Suprapubic skin (tissue), 4 donors: ENCODE measurements at regions not wholly inside any gene's neighbourhood (a gene's known extent, or its start where the extent isn't known, plus 50 kb on each side); places are given as distances from the start of the nearest gene placed in this dataset.

Experiments used
- DNase-seq, 2 donors: peaks; one replicate each; pipeline ENCODE4 v3.0.0-alpha.2; 2019; ENCODE audit warnings: low spot score in 2 of 2
- H3K27ac ChIP-seq: fragments of 200-600 bp; sonication (generic); one replicate; pipeline ENCODE4 v1.5.1; 2019
- H3K27me3 ChIP-seq: fragments of 200-600 bp; sonication (generic); one replicate; pipeline ENCODE4 v1.5.1; 2019
- H3K36me3 ChIP-seq: fragments of 200-600 bp; sonication (generic); one replicate; pipeline ENCODE4 v1.5.1; 2019
- H3K4me1 ChIP-seq: fragments of 200-600 bp; sonication (generic); one replicate; pipeline ENCODE4 v1.5.1; 2019
- H3K4me3 ChIP-seq: fragments of 200-600 bp; sonication (generic); one replicate; pipeline ENCODE4 v1.5.1; 2019; ENCODE audit warnings: mild to moderate bottlenecking
- H3K9me3 ChIP-seq: fragments of 200-600 bp; sonication (generic); one replicate; pipeline ENCODE4 v1.5.1; 2019
- CTCF ChIP-seq, 2 donors: fragments of 200-600 bp in 1 of 2; fragments of 450-650 bp in 1 of 2; sonication (generic) in 1 of 2; IDR thresholded peaks; one replicate each; pipeline ENCODE4 v1.5.1; 2016 to 2019; ENCODE audit warnings: antibody characterized with exemption in 2 of 2, mild to moderate bottlenecking in 1 of 2, moderate library complexity in 1 of 2
- EP300 ChIP-seq: sonication (generic); formaldehyde crosslinking; IDR thresholded peaks from one replicate; pipeline ENCODE4 v1.6.1; 2017; ENCODE audit warnings: antibody characterized with exemption
- POLR2A ChIP-seq, 2 donors: fragments of 450-650 bp; IDR thresholded peaks; one replicate each; pipeline ENCODE4 v1.6.1; 2017; ENCODE audit warnings: antibody characterized with exemption in 2 of 2, mild to moderate bottlenecking in 2 of 2, moderate library complexity in 2 of 2
- POLR2AphosphoS5 ChIP-seq, 3 donors: sonication (generic); formaldehyde crosslinking; IDR thresholded peaks; one replicate each; pipeline ENCODE4 v1.6.1; 2017; ENCODE audit warnings: antibody characterized with exemption in 3 of 3
- WGBS: methylation state at CpG from one replicate; pipeline ENCODE4 v1.1.5; 2018; 5-methylcytosine and 5-hydroxymethylcytosine counted together

- H3K27ac ChIP-seq: no peak overlapping the region
- TF ChIP-seq POLR2A (IDR thresholded peaks at IDR 0.05) (no peak), EP300 (no peak), CTCF (IDR thresholded peaks at IDR 0.05) (no peak), POLR2AphosphoS5 (IDR thresholded peaks at IDR 0.05) (no peak)
Observed at GRCh38 chr13:34026308-34026707, 208.4 kb downstream of the RFC3 start.

GRCh38 chr13:34028496-34029442 is 210.8 kb downstream of the RFC3 start:
- no peaks in the 10 kb centered on the region for H3K9me3 ChIP-seq
- H3K27me3 ChIP-seq: no peaks in the 10 kb centered on the region
- H3K4me3 ChIP-seq: no peak overlapping the region
- no peaks in the 10 kb centered on the region for H3K4me1 ChIP-seq
- no peak overlapping the region for H3K27ac ChIP-seq
- 89% methylated on average over 5 of the region's 5 CpGs for WGBS
- TF ChIP-seq EP300 (no peak), CTCF (IDR thresholded peaks at IDR 0.05) (no peak), POLR2AphosphoS5 (IDR thresholded peaks at IDR 0.05) (no peak), POLR2A (IDR thresholded peaks at IDR 0.05) (no peak)
- no peak for DNase-seq
- no peaks in the 10 kb centered on the region for H3K36me3 ChIP-seq

More at GRCh38 chr13:34026308-34026707, 208.4 kb downstream of the RFC3 start:
- Histone ChIP-seq H3K4me3 (no peak overlapping the region), H3K9me3 (peaks cover 7% of the 10 kb centered on the region), H3K36me3 (no peaks in the 10 kb centered on the region), H3K4me1 (no peaks in the 10 kb centered on the region), H3K27me3 (no peaks in the 10 kb centered on the region)
- DNase-seq: no peak

- Histone ChIP-seq H3K4me3 (no peak overlapping the region), H3K27ac (no peak overlapping the region), H3K36me3 (no peaks in the 10 kb centered on the region), H3K27me3 (no peaks in the 10 kb centered on the region), H3K4me1 (no peaks in the 10 kb centered on the region), H3K9me3 (no peaks in the 10 kb centered on the region)
- no peak for DNase-seq
- TF ChIP-seq CTCF (IDR thresholded peaks at IDR 0.05) (no peak), POLR2A (IDR thresholded peaks at IDR 0.05) (no peak), POLR2AphosphoS5 (IDR thresholded peaks at IDR 0.05) (no peak), EP300 (no peak)
Observed at GRCh38 chr13:34030782-34031181, 212.8 kb downstream of the RFC3 start.

GRCh38 chr13:34031610-34032009 is 213.7 kb downstream of the RFC3 start:
- H3K4me3 ChIP-seq: no peak overlapping the region
- no peaks in the 10 kb centered on the region for H3K9me3 ChIP-seq
- H3K27me3 ChIP-seq: no peaks in the 10 kb centered on the region
- WGBS: 60% methylated on average over 4 of the region's 4 CpGs
- no peaks in the 10 kb centered on the region for H3K4me1 ChIP-seq
- H3K36me3 ChIP-seq: no peaks in the 10 kb centered on the region
- TF ChIP-seq EP300: no peak
- no peak for TF ChIP-seq CTCF (IDR thresholded peaks at IDR 0.05)
- H3K27ac ChIP-seq: no peak overlapping the region
- no peak for DNase-seq

GRCh38 chr13:34034411-34034810 is 216.5 kb downstream of the RFC3 start:
- no peak overlapping the region for H3K4me3 ChIP-seq
- H3K4me1 ChIP-seq: no peaks in the 10 kb centered on the region
- H3K9me3 ChIP-seq: no peaks in the 10 kb centered on the region
- H3K27me3 ChIP-seq: no peaks in the 10 kb centered on the region
- TF ChIP-seq POLR2A (IDR thresholded peaks at IDR 0.05): no peak
- TF ChIP-seq POLR2AphosphoS5 (IDR thresholded peaks at IDR 0.05): no peak
- TF ChIP-seq EP300: no peak
- no peak for TF ChIP-seq CTCF (IDR thresholded peaks at IDR 0.05)
- no peaks in the 10 kb centered on the region for H3K36me3 ChIP-seq
- WGBS: 85% methylated on average over 5 of the region's 5 CpGs
- no peak overlapping the region for H3K27ac ChIP-seq
- no peak for DNase-seq
